ENCODE measurements at regions not wholly inside any gene's neighbourhood (a gene's known extent, or its start where the extent isn't known, plus 50 kb on each side); places are given as distances from the start of the nearest gene placed in this dataset.

GRCh38 chr16:74202009-74202408, 94.6 kb upstream of the PSMD7 start:
- H3K36me3 ChIP-seq (ENCODE audit: control insufficient read depth, insufficient read depth, low read length) = no peaks in the 10 kb centered on the region
- WGBS, 2 experiments (ENCODE audit: insufficient coverage in 2 of 2) = no CpG with 5 or more reads among the region's 5 CpGs
- H3K9me3 ChIP-seq (ENCODE audit: control insufficient read depth, low read length) = no peaks in the 10 kb centered on the region
- H3K4me1 ChIP-seq (ENCODE audit: control insufficient read depth, insufficient read depth, low read length, poor library complexity, severe bottlenecking) = no peaks in the 10 kb centered on the region
- no peak overlapping the region for H3K4me3 ChIP-seq (ENCODE audit: extremely low read depth, insufficient read depth, low read length, poor library complexity, severe bottlenecking)
- no peak overlapping the region for H3K27ac ChIP-seq (ENCODE audit: low read depth, low read length, severe bottlenecking)

GRCh38 chr16:74201576-74201975, 95.0 kb upstream of the PSMD7 start:
- Histone ChIP-seq H3K27ac (ENCODE audit: low read depth, low read length, severe bottlenecking) (no peak overlapping the region), H3K9me3 (ENCODE audit: control insufficient read depth, low read length) (no peaks in the 10 kb centered on the region), H3K36me3 (ENCODE audit: control insufficient read depth, insufficient read depth, low read length) (no peaks in the 10 kb centered on the region), H3K4me3 (ENCODE audit: extremely low read depth, insufficient read depth, low read length, poor library complexity, severe bottlenecking) (no peak overlapping the region), H3K4me1 (ENCODE audit: control insufficient read depth, insufficient read depth, low read length, poor library complexity, severe bottlenecking) (no peaks in the 10 kb centered on the region)
- WGBS, 2 experiments (ENCODE audit: insufficient coverage in 2 of 2) = no CpG with 5 or more reads among the region's 2 CpGs

GRCh38 chr16:74200921-74201320, 95.7 kb upstream of the PSMD7 start:
- Histone ChIP-seq H3K4me1 (ENCODE audit: control insufficient read depth, insufficient read depth, low read length, poor library complexity, severe bottlenecking) (no peaks in the 10 kb centered on the region), H3K36me3 (ENCODE audit: control insufficient read depth, insufficient read depth, low read length) (no peaks in the 10 kb centered on the region), H3K4me3 (ENCODE audit: extremely low read depth, insufficient read depth, low read length, poor library complexity, severe bottlenecking) (no peak overlapping the region), H3K27ac (ENCODE audit: low read depth, low read length, severe bottlenecking) (no peak overlapping the region), H3K9me3 (ENCODE audit: control insufficient read depth, low read length) (no peaks in the 10 kb centered on the region)
- 78 to 85% methylated on average over 3 to 4 of the region's 5 CpGs for WGBS, 2 experiments (ENCODE audit: insufficient coverage in 2 of 2)

- no peak overlapping the region for H3K4me3 ChIP-seq (ENCODE audit: extremely low read depth, insufficient read depth, low read length, poor library complexity, severe bottlenecking)
- no peaks in the 10 kb centered on the region for H3K9me3 ChIP-seq (ENCODE audit: control insufficient read depth, low read length)
- no peaks in the 10 kb centered on the region for H3K36me3 ChIP-seq (ENCODE audit: control insufficient read depth, insufficient read depth, low read length)
- no CpG with 5 or more reads among the region's 3 CpGs for WGBS, 2 experiments (ENCODE audit: insufficient coverage in 2 of 2)
- no peaks in the 10 kb centered on the region for H3K4me1 ChIP-seq (ENCODE audit: control insufficient read depth, insufficient read depth, low read length, poor library complexity, severe bottlenecking)
- H3K27ac ChIP-seq (ENCODE audit: low read depth, low read length, severe bottlenecking) = no peak overlapping the region
Measured at GRCh38 chr16:74199842-74200124, 96.8 kb upstream of the PSMD7 start.

GRCh38 chr16:74199066-74199841, 97.4 kb upstream of the PSMD7 start:
- Histone ChIP-seq H3K4me1 (ENCODE audit: control insufficient read depth, insufficient read depth, low read length, poor library complexity, severe bottlenecking) (no peaks in the 10 kb centered on the region), H3K27ac (ENCODE audit: low read depth, low read length, severe bottlenecking) (no peak overlapping the region), H3K36me3 (ENCODE audit: control insufficient read depth, insufficient read depth, low read length) (no peaks in the 10 kb centered on the region), H3K9me3 (ENCODE audit: control insufficient read depth, low read length) (no peaks in the 10 kb centered on the region), H3K4me3 (ENCODE audit: extremely low read depth, insufficient read depth, low read length, poor library complexity, severe bottlenecking) (no peak overlapping the region)
- WGBS, 2 experiments (ENCODE audit: insufficient coverage in 2 of 2) = 100% methylated on average over 3 of the region's 4 CpGs; no CpG with 5 or more reads in 1 of the 2 experiments

- H3K36me3 ChIP-seq (ENCODE audit: control insufficient read depth, insufficient read depth, low read length) = no peaks in the 10 kb centered on the region
- no peak overlapping the region for H3K27ac ChIP-seq (ENCODE audit: low read depth, low read length, severe bottlenecking)
- H3K9me3 ChIP-seq (ENCODE audit: control insufficient read depth, low read length) = no peaks in the 10 kb centered on the region
- 80 to 90% methylated on average over 2 of the region's 2 CpGs for WGBS, 2 experiments (ENCODE audit: insufficient coverage in 2 of 2)
- H3K4me1 ChIP-seq (ENCODE audit: control insufficient read depth, insufficient read depth, low read length, poor library complexity, severe bottlenecking) = no peaks in the 10 kb centered on the region
- H3K4me3 ChIP-seq (ENCODE audit: extremely low read depth, insufficient read depth, low read length, poor library complexity, severe bottlenecking) = no peak overlapping the region
Measured at GRCh38 chr16:74192281-74192797, 104.3 kb upstream of the PSMD7 start.

GRCh38 chr16:74190292-74190691, 106.3 kb upstream of the PSMD7 start:
- no peaks in the 10 kb centered on the region for H3K36me3 ChIP-seq (ENCODE audit: control insufficient read depth, insufficient read depth, low read length)
- H3K4me1 ChIP-seq (ENCODE audit: control insufficient read depth, insufficient read depth, low read length, poor library complexity, severe bottlenecking) = no peaks in the 10 kb centered on the region
- no peak overlapping the region for H3K27ac ChIP-seq (ENCODE audit: low read depth, low read length, severe bottlenecking)
- no peaks in the 10 kb centered on the region for H3K9me3 ChIP-seq (ENCODE audit: control insufficient read depth, low read length)
- no peak overlapping the region for H3K4me3 ChIP-seq (ENCODE audit: extremely low read depth, insufficient read depth, low read length, poor library complexity, severe bottlenecking)

- H3K4me3 ChIP-seq (ENCODE audit: extremely low read depth, insufficient read depth, low read length, poor library complexity, severe bottlenecking) = no peak overlapping the region
- no peaks in the 10 kb centered on the region for H3K9me3 ChIP-seq (ENCODE audit: control insufficient read depth, low read length)
- H3K27ac ChIP-seq (ENCODE audit: low read depth, low read length, severe bottlenecking) = no peak overlapping the region
- WGBS, 2 experiments (ENCODE audit: insufficient coverage in 2 of 2) = 91 to 96% methylated on average over 3 to 4 of the region's 4 CpGs
- no peaks in the 10 kb centered on the region for H3K4me1 ChIP-seq (ENCODE audit: control insufficient read depth, insufficient read depth, low read length, poor library complexity, severe bottlenecking)
- H3K36me3 ChIP-seq (ENCODE audit: control insufficient read depth, insufficient read depth, low read length) = no peaks in the 10 kb centered on the region
Measured at GRCh38 chr16:74188856-74189255, 107.8 kb upstream of the PSMD7 start.

- WGBS, 2 experiments (ENCODE audit: insufficient coverage in 2 of 2) = 75% methylated on average over 1 of the region's 3 CpGs; no CpG with 5 or more reads in 1 of the 2 experiments
- Histone ChIP-seq H3K36me3 (ENCODE audit: control insufficient read depth, insufficient read depth, low read length) (no peaks in the 10 kb centered on the region), H3K4me1 (ENCODE audit: control insufficient read depth, insufficient read depth, low read length, poor library complexity, severe bottlenecking) (no peaks in the 10 kb centered on the region), H3K4me3 (ENCODE audit: extremely low read depth, insufficient read depth, low read length, poor library complexity, severe bottlenecking) (no peak overlapping the region), H3K27ac (ENCODE audit: low read depth, low read length, severe bottlenecking) (no peak overlapping the region), H3K9me3 (ENCODE audit: control insufficient read depth, low read length) (peaks cover 6% of the 10 kb centered on the region)
Measured at GRCh38 chr16:74186561-74186971, 110.0 kb upstream of the PSMD7 start.

- Histone ChIP-seq H3K27ac (ENCODE audit: low read depth, low read length, severe bottlenecking) (no peak overlapping the region), H3K36me3 (ENCODE audit: control insufficient read depth, insufficient read depth, low read length) (no peaks in the 10 kb centered on the region), H3K4me1 (ENCODE audit: control insufficient read depth, insufficient read depth, low read length, poor library complexity, severe bottlenecking) (no peaks in the 10 kb centered on the region), H3K9me3 (ENCODE audit: control insufficient read depth, low read length) (peaks cover 6% of the 10 kb centered on the region), H3K4me3 (ENCODE audit: extremely low read depth, insufficient read depth, low read length, poor library complexity, severe bottlenecking) (no peak overlapping the region)
- WGBS, 2 experiments (ENCODE audit: insufficient coverage in 2 of 2) = 84 to 97% methylated on average over 5 of the region's 5 CpGs
Measured at GRCh38 chr16:74184839-74185238, 111.8 kb upstream of the PSMD7 start.

GRCh38 chr16:74183601-74184360, 112.8 kb upstream of the PSMD7 start:
- Histone ChIP-seq H3K36me3 (ENCODE audit: control insufficient read depth, insufficient read depth, low read length) (no peaks in the 10 kb centered on the region), H3K9me3 (ENCODE audit: control insufficient read depth, low read length) (peaks cover 6% of the 10 kb centered on the region), H3K27ac (ENCODE audit: low read depth, low read length, severe bottlenecking) (no peak overlapping the region), H3K4me3 (ENCODE audit: extremely low read depth, insufficient read depth, low read length, poor library complexity, severe bottlenecking) (no peak overlapping the region), H3K4me1 (ENCODE audit: control insufficient read depth, insufficient read depth, low read length, poor library complexity, severe bottlenecking) (no peaks in the 10 kb centered on the region)
- whole genome bisulfite sequencing, 2 experiments (ENCODE audit: insufficient coverage in 2 of 2) = 88% methylated on average over 1 of the region's 4 CpGs; no CpG with 5 or more reads in 1 of the 2 experiments
